ENCODE measurements at regions not wholly inside any gene's neighbourhood (a gene's known extent, or its start where the extent isn't known, plus 50 kb on each side); places are given as distances from the start of the nearest gene placed in this dataset.

- POLR2A ChIA-PET = no interaction called here
Observed at GRCh38 chr12:112559784-112560183, 141.0 kb downstream of the PTPN11 start.

DNA sequence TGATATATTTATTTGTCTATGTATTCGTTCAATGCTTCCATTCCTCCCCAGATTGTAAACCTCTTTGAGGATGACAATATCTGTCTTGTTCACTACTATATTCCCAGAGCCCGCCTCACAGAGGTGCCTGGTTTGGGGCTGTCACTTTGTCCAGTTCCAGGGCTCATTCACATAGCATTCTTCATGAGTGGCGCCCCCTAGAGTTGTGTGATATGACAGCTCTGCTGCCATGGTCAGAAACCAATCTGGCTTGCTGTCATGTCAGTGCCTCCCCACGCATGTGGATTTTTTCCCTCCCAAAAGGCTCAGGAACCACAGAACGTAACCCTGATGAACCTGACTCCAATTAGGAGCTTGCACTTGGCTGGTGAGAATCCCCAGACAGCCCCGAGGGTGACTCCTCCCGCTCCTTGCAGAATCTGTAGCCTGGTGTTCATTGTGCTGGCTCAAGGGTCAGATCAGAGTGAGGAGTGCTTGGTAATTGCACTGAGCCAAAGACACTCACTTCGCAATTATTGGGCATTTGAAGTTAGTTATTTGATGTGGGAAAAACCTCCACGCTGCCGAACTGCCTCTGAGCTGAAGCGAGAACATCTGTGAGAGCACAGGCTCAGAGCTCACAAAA, 145.5 kb downstream of the PTPN11 start:
- Histone ChIP-seq H3K27ac (ENCODE audit: low read depth, low read length, poor library complexity, severe bottlenecking) (no peak overlapping the region), H3K4me1 (ENCODE audit: insufficient read depth, low read length, poor library complexity, severe bottlenecking) (no peaks in the 10 kb centered on the region), H3K4me3 (ENCODE audit: low read depth, low read length, poor library complexity, severe bottlenecking) (no peak overlapping the region), H4K20me1 (ENCODE audit: insufficient read depth, low read length) (no peaks in the 10 kb centered on the region), H2AFZ (ENCODE audit: low read length) (no peak overlapping the region), H3K9me2 (ENCODE audit: insufficient read depth, low read length) (no peaks in the 10 kb centered on the region), H3K4me2 (ENCODE audit: low read length) (no peak overlapping the region), H3K79me2 (ENCODE audit: insufficient read depth, low read depth, low read length) (no peaks in the 10 kb centered on the region), H3K36me3 (ENCODE audit: insufficient read depth, low read length) (no peaks in the 10 kb centered on the region), H3K9me3 (ENCODE audit: low read length) (no peaks in the 10 kb centered on the region)
- CTCF ChIA-PET (ENCODE audit: unreplicated experiment) = no interaction called here
- BruUV-seq (replicated peaks) = no TSS peak
- intact Hi-C loops (cut with micrococcal nuclease; ENCODE audit: unreplicated experiment) = no loop called here
- POLR2A ChIA-PET = no interaction called here
- DNase-seq (ENCODE audit: low spot score) = no peak
- no peak for TF ChIP-seq EZH2phosphoT487 (IDR thresholded peaks at IDR 0.05; ENCODE audit: borderline replicate concordance, low read depth, low read length)
- TF ChIP-seq, protein P1, sequence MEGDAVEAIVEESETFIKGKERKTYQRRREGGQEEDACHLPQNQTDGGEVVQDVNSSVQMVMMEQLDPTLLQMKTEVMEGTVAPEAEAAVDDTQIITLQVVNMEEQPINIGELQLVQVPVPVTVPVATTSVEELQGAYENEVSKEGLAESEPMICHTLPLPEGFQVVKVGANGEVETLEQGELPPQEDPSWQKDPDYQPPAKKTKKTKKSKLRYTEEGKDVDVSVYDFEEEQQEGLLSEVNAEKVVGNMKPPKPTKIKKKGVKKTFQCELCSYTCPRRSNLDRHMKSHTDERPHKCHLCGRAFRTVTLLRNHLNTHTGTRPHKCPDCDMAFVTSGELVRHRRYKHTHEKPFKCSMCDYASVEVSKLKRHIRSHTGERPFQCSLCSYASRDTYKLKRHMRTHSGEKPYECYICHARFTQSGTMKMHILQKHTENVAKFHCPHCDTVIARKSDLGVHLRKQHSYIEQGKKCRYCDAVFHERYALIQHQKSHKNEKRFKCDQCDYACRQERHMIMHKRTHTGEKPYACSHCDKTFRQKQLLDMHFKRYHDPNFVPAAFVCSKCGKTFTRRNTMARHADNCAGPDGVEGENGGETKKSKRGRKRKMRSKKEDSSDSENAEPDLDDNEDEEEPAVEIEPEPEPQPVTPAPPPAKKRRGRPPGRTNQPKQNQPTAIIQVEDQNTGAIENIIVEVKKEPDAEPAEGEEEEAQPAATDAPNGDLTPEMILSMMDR (conservative IDR thresholded peaks at IDR 0.05; ENCODE audit: low read length) = peak; percentile 48

More at GRCh38 chr12:112559784-112560183, 141.0 kb downstream of the PTPN11 start:
- intact Hi-C loops (cut with micrococcal nuclease; ENCODE audit: unreplicated experiment) = no loop called here
- no peaks in the 10 kb centered on the region for H3K4me1 ChIP-seq (ENCODE audit: insufficient read depth, low read length, poor library complexity, severe bottlenecking)
- TF ChIP-seq, protein P1 (conservative IDR thresholded peaks at IDR 0.05; ENCODE audit: low read length) = no peak
- TF ChIP-seq EZH2phosphoT487 (IDR thresholded peaks at IDR 0.05; ENCODE audit: borderline replicate concordance, low read depth, low read length) = no peak
- no peaks in the 10 kb centered on the region for H3K79me2 ChIP-seq (ENCODE audit: insufficient read depth, low read depth, low read length)
- H3K4me2 ChIP-seq (ENCODE audit: low read length) = no peak overlapping the region
- H3K4me3 ChIP-seq (ENCODE audit: low read depth, low read length, poor library complexity, severe bottlenecking) = no peak overlapping the region
- no peaks in the 10 kb centered on the region for H3K9me2 ChIP-seq (ENCODE audit: insufficient read depth, low read length)
- CTCF ChIA-PET (ENCODE audit: unreplicated experiment) = no interaction called here
- BruUV-seq (replicated peaks) = no TSS peak
- H3K27ac ChIP-seq (ENCODE audit: low read depth, low read length, poor library complexity, severe bottlenecking) = no peak overlapping the region
- DNase-seq (ENCODE audit: low spot score) = no peak
- H2AFZ ChIP-seq (ENCODE audit: low read length) = no peak overlapping the region
- no peaks in the 10 kb centered on the region for H3K9me3 ChIP-seq (ENCODE audit: low read length)
- H3K36me3 ChIP-seq (ENCODE audit: insufficient read depth, low read length) = no peaks in the 10 kb centered on the region
- no peaks in the 10 kb centered on the region for H4K20me1 ChIP-seq (ENCODE audit: insufficient read depth, low read length)

- intact Hi-C loops (cut with micrococcal nuclease; ENCODE audit: unreplicated experiment) = no loop called here
- Histone ChIP-seq H3K4me1 (ENCODE audit: insufficient read depth, low read length, poor library complexity, severe bottlenecking) (no peaks in the 10 kb centered on the region), H3K9me3 (ENCODE audit: low read length) (no peaks in the 10 kb centered on the region), H3K36me3 (ENCODE audit: insufficient read depth, low read length) (no peaks in the 10 kb centered on the region), H3K4me3 (ENCODE audit: low read depth, low read length, poor library complexity, severe bottlenecking) (no peak overlapping the region), H3K9me2 (ENCODE audit: insufficient read depth, low read length) (no peaks in the 10 kb centered on the region), H3K4me2 (ENCODE audit: low read length) (no peak overlapping the region), H2AFZ (ENCODE audit: low read length) (no peak overlapping the region), H3K27ac (ENCODE audit: low read depth, low read length, poor library complexity, severe bottlenecking) (no peak overlapping the region), H3K79me2 (ENCODE audit: insufficient read depth, low read depth, low read length) (no peaks in the 10 kb centered on the region), H4K20me1 (ENCODE audit: insufficient read depth, low read length) (no peaks in the 10 kb centered on the region)
- POLR2A ChIA-PET = no interaction called here
- TF ChIP-seq, protein P1 (conservative IDR thresholded peaks at IDR 0.05; ENCODE audit: low read length) = no peak
- TF ChIP-seq EZH2phosphoT487 (IDR thresholded peaks at IDR 0.05; ENCODE audit: borderline replicate concordance, low read depth, low read length) = no peak
- CTCF ChIA-PET (ENCODE audit: unreplicated experiment) = no interaction called here
- no TSS peak for BruUV-seq (replicated peaks)
- no peak for DNase-seq (ENCODE audit: low spot score)
Observed at GRCh38 chr12:112568641-112569040, 149.9 kb downstream of the PTPN11 start.
